K562 (cell line): ENCODE measurements at regions not wholly inside any gene's neighbourhood (a gene's known extent, or its start where the extent isn't known, plus 50 kb on each side); places are given as distances from the start of the nearest gene placed in this dataset.

Experiments used
- ATAC-seq: fragments of 200-7000 bp; cut with Tn5 transposase; 3 replicates; pipeline ENCODE4 v1.9.1; 2020; ENCODE audit warnings: moderate library complexity
- BruUV-seq: library from RNA; stranded (reverse); fragments of 400-500 nt; replicated peaks from 2 replicates; lab custom pipeline; 2021; lab: Mats Ljungman, UMichigan
- CTCF ChIA-PET: fragments of 300-600 bp; formaldehyde crosslinking; extraction: SDS; loops from one replicate; lab custom pipeline; 2021; ENCODE audit warnings: low intra/inter-chr PET ratio; lab: Yijun Ruan, JAX
- POLR2A ChIA-PET: fragments of 300-600, 350-650 bp; sonication (Branson Sonifier 250); formaldehyde crosslinking; extraction: SDS; loops from one replicate; lab custom pipeline; 2021; ENCODE audit warnings: antibody characterized with exemption, inconsistent platforms; lab: Yijun Ruan, JAX
- DNase-seq, 4 experiments: peaks; one replicate each; pipeline versions ENCODE4 v3.0.0 to v3.0.0-alpha.2; 2011 to 2018; ENCODE audit warnings: low spot score in 3 of 4, mixed read lengths in 3 of 4; ENCODE audit errors: extremely low read depth in 1 of 4
- FAIRE-seq: peaks from 2 replicates; lab custom pipeline; 2011; peaks lifted over from hg19 to GRCh38; lab: Jason Lieb, UNC
- H2AFZ ChIP-seq: 2 replicates; pipeline ENCODE4 v1.6.0; 2011; ENCODE audit warnings: low read depth, low read length, control low read depth, inconsistent platforms
- H3K27ac ChIP-seq: fragments of 200-600 bp; 3 replicates; pipeline ENCODE4 v1.8.0; 2011; ENCODE audit warnings: low read depth, mild to moderate bottlenecking, control low read depth, inconsistent platforms, low read length, moderate library complexity, mixed read lengths; ENCODE audit errors: extremely low read depth
- H3K27me3 ChIP-seq, 2 experiments: fragments of 300-600 bp in 1 of 2; 2 replicates in 1 of 2; 3 replicates in 1 of 2; pipeline versions ENCODE4 v1.6.0 to v1.8.0; 2011; ENCODE audit warnings: inconsistent platforms in 2 of 2, low read length in 2 of 2, mild to moderate bottlenecking in 1 of 2, mixed read lengths in 1 of 2, moderate library complexity in 1 of 2; ENCODE audit not compliant: control insufficient read depth in 2 of 2, insufficient read depth in 2 of 2
- H3K36me3 ChIP-seq: fragments of 300-600 bp; 3 replicates; pipeline ENCODE4 v1.8.0; 2011; ENCODE audit warnings: mild to moderate bottlenecking, low read length, inconsistent platforms; ENCODE audit not compliant: control insufficient read depth, insufficient read depth
- H3K4me1 ChIP-seq, 2 experiments: fragments of 200-600 bp in 1 of 2; replicated peaks in 1 of 2; 2 replicates in 1 of 2; 3 replicates in 1 of 2; pipeline versions ENCODE4 v1.5.1 to v1.8.0; 2011; ENCODE audit warnings: inconsistent platforms in 2 of 2, low read length in 2 of 2, mild to moderate bottlenecking in 1 of 2, mixed read lengths in 1 of 2, moderate library complexity in 1 of 2; ENCODE audit not compliant: control insufficient read depth in 2 of 2, insufficient read depth in 2 of 2
- H3K4me2 ChIP-seq: 2 replicates; pipeline ENCODE4 v1.6.1; 2011; ENCODE audit warnings: low read length, control low read depth, inconsistent platforms, mixed read lengths; ENCODE audit not compliant: insufficient read depth
- H3K4me3 ChIP-seq: fragments of 200-600 bp; sonication (generic), shearing (Covaris generic); 2 replicates; pipeline ENCODE4 v1.5.1; 2016; ENCODE audit warnings: control low read depth, inconsistent platforms
- H3K79me2 ChIP-seq: fragments of 200-600 bp; 3 replicates; pipeline ENCODE4 v1.8.0; 2011; ENCODE audit warnings: low read length, inconsistent platforms; ENCODE audit not compliant: control insufficient read depth, insufficient read depth
- H3K9ac ChIP-seq, 2 experiments: 2 replicates each; pipeline versions ENCODE4 v1.6.0 to v1.6.1; 2011; ENCODE audit warnings: low read depth in 2 of 2, low read length in 2 of 2, control low read depth in 1 of 2, inconsistent platforms in 1 of 2, mild to moderate bottlenecking in 1 of 2, mixed read lengths in 1 of 2; ENCODE audit not compliant: insufficient read depth in 1 of 2
- H3K9me1 ChIP-seq: one replicate; pipeline ENCODE4 v1.6.0; 2011; ENCODE audit warnings: inconsistent platforms, mild to moderate bottlenecking, low read length, moderate library complexity; ENCODE audit not compliant: control insufficient read depth, insufficient read depth
- H3K9me3 ChIP-seq: replicated peaks from 2 replicates; pipeline ENCODE4 v1.5.1; 2011; ENCODE audit warnings: low read depth, low read length, inconsistent platforms; ENCODE audit not compliant: control insufficient read depth, insufficient read depth
- H4K20me1 ChIP-seq: replicated peaks from 2 replicates; pipeline ENCODE4 v1.6.1; 2011; ENCODE audit warnings: low read length, inconsistent platforms, mixed read lengths; ENCODE audit not compliant: control insufficient read depth, insufficient read depth
- POLR2B ChIP-seq: fragments of 450-650 bp; IDR thresholded peaks from 2 replicates; pipeline ENCODE4 v1.6.1; 2018; ENCODE audit warnings: low read depth; ENCODE audit not compliant: partially characterized antibody
- RB1 ChIP-seq: fragments of 450-650 bp; IDR thresholded peaks from 2 replicates; pipeline ENCODE4 v1.6.1; 2017; ENCODE audit warnings: low read depth, mild to moderate bottlenecking
- ZNF384 ChIP-seq: IDR thresholded peaks from 2 replicates; pipeline ENCODE4 v1.6.1; 2012; ENCODE audit warnings: low read depth, low read length, improper control_type of control experiment
- ZNF57 ChIP-seq: fragments of 450-650 bp; formaldehyde crosslinking; IDR thresholded peaks from 2 replicates; pipeline ENCODE4 v1.4.0; 2020; ENCODE audit warnings: mild to moderate bottlenecking, moderate library complexity
- WGBS: fragments of 100-300 bp; shearing (Covaris generic); methylation state at CpG from one replicate; pipeline ENCODE4 v1.1.6; 2016; ENCODE audit warnings: low coverage, mixed read lengths; ENCODE audit not compliant: insufficient coverage; ENCODE audit errors: missing lambda C conversion rate; 5-methylcytosine and 5-hydroxymethylcytosine counted together
- in situ Hi-C: fragments of 300-500 bp; cut with MboI; formaldehyde crosslinking; loops from 4 replicates; pipeline ENCODE4 v1.15.0; 2018; ENCODE audit warnings: inconsistent platforms, mixed read lengths
- intact Hi-C: fragments of 100-400 bp; cut with micrococcal nuclease; formaldehyde crosslinking; loops from 2 replicates; pipeline ENCODE4 v1.14.2; 2022
- TF ChIP-seq, protein P1 (sequence below), 2 experiments: fragments of 250-450 bp in 1 of 2; fragments of 450-650 bp in 1 of 2; sonication (Bioruptor Pico) in 1 of 2; IDR thresholded peaks; 2 replicates each; pipeline versions ENCODE4 v1.6.1 to v1.8.0; 2016 to 2021; ENCODE audit warnings: mild to moderate bottlenecking in 2 of 2, moderate library complexity in 2 of 2, missing compliant biosample characterization in 1 of 2, missing genetic modification characterization in 1 of 2
- TF ChIP-seq, protein P2 (sequence below): fragments of 450-650 bp; conservative IDR thresholded peaks from 2 replicates; pipeline ENCODE4 v1.6.1; 2016; ENCODE audit warnings: missing genetic modification characterization, low read depth, mild to moderate bottlenecking, missing compliant biosample characterization, moderate library complexity
- TF ChIP-seq, protein P3 (sequence below): sonication (generic); formaldehyde crosslinking; IDR thresholded peaks from 2 replicates; pipeline ENCODE4 v1.8.0; 2022; ENCODE audit warnings: mild to moderate bottlenecking, missing genetic modification reagents
- TF ChIP-seq, protein P4 (sequence below): fragments of 450-650 bp; IDR thresholded peaks from 2 replicates; pipeline ENCODE4 v1.6.1; 2016; ENCODE audit warnings: low read depth
- TF ChIP-seq, protein P5 (sequence below): IDR thresholded peaks from 3 replicates; pipeline ENCODE4 v1.6.1; 2011; ENCODE audit warnings: borderline replicate concordance, mild to moderate bottlenecking; ENCODE audit not compliant: insufficient read length, insufficient read depth

DNA sequence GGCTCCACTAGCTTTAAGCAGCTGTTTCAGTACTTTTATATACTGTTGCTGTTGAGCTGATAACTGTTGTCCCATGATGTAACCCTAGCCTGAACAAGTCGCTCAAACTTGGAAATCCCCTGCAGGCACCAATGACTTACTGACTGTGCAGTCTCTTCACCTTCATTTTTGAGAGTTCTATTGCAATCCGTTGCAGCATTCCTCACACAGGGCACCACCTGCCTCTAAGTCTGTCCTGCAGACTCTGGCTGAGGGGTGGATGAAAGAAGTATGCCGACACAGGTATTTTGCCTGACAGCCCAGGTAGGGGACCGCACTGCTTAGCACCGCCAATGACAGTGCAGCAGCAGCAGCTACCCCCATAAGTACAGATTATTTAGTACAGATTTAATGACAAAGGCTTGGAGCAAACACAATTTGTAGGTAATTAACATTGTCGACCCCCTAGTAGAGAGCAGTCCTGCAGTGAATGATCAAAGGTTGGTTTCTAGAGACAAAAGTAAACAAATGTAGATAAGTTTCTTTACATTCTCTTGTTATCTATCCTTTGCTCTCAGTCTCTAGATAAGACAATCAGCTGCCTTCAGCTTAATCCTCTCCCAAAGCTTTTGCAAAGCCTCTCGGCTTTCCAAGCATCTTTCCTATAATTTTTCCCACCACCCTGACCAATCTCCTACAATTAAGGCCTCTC lies 205.0 kb downstream of the PABPC4L start:
- DNase-seq (no peak), FAIRE-seq (no peak), ATAC-seq (no peak)
- WGBS, result 1% methylated on average over 7 of the region's 7 CpGs
- ChIA-PET CTCF (no interaction called here), POLR2A (no interaction called here)
- Histone ChIP-seq H2AFZ (no peak overlapping the region), H3K9ac (no peak overlapping the region), H3K9me1 (no peaks in the 10 kb centered on the region), H3K36me3 (no peaks in the 10 kb centered on the region), H3K4me3 (no peak overlapping the region), H3K4me2 (no peak overlapping the region), H3K9me3 (no peaks in the 10 kb centered on the region; the same call in 1 of the 2 replicates), H3K4me1 (no peaks in the 10 kb centered on the region), H3K79me2 (no peaks in the 10 kb centered on the region), H3K27me3 (no peaks in the 10 kb centered on the region), H4K20me1 (no peaks in the 10 kb centered on the region), H3K27ac (no peak overlapping the region)
- intact Hi-C loops (no loop called here), in situ Hi-C loops (no loop called here)
- no TSS peak for BruUV-seq
- TF ChIP-seq, protein P1, sequence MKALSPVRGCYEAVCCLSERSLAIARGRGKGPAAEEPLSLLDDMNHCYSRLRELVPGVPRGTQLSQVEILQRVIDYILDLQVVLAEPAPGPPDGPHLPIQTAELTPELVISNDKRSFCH (CRISPR knock-in tag; IDR thresholded peaks at IDR 0.05), result no peak
- TF ChIP-seq, protein P1 (tag; IDR thresholded peaks at IDR 0.05), result no peak
- TF ChIP-seq, protein P2, sequence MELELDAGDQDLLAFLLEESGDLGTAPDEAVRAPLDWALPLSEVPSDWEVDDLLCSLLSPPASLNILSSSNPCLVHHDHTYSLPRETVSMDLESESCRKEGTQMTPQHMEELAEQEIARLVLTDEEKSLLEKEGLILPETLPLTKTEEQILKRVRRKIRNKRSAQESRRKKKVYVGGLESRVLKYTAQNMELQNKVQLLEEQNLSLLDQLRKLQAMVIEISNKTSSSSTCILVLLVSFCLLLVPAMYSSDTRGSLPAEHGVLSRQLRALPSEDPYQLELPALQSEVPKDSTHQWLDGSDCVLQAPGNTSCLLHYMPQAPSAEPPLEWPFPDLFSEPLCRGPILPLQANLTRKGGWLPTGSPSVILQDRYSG, result no peak
- TF ChIP-seq RB1, result no peak
- TF ChIP-seq, protein P3, sequence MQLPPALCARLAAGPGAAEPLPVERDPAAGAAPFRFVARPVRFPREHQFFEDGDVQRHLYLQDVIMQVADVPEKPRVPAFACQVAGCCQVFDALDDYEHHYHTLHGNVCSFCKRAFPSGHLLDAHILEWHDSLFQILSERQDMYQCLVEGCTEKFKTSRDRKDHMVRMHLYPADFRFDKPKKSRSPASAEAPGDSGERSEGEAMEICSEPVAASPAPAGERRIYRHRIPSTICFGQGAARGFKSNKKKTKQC (CRISPR knock-in tag), result no peak
- TF ChIP-seq, protein P4, sequence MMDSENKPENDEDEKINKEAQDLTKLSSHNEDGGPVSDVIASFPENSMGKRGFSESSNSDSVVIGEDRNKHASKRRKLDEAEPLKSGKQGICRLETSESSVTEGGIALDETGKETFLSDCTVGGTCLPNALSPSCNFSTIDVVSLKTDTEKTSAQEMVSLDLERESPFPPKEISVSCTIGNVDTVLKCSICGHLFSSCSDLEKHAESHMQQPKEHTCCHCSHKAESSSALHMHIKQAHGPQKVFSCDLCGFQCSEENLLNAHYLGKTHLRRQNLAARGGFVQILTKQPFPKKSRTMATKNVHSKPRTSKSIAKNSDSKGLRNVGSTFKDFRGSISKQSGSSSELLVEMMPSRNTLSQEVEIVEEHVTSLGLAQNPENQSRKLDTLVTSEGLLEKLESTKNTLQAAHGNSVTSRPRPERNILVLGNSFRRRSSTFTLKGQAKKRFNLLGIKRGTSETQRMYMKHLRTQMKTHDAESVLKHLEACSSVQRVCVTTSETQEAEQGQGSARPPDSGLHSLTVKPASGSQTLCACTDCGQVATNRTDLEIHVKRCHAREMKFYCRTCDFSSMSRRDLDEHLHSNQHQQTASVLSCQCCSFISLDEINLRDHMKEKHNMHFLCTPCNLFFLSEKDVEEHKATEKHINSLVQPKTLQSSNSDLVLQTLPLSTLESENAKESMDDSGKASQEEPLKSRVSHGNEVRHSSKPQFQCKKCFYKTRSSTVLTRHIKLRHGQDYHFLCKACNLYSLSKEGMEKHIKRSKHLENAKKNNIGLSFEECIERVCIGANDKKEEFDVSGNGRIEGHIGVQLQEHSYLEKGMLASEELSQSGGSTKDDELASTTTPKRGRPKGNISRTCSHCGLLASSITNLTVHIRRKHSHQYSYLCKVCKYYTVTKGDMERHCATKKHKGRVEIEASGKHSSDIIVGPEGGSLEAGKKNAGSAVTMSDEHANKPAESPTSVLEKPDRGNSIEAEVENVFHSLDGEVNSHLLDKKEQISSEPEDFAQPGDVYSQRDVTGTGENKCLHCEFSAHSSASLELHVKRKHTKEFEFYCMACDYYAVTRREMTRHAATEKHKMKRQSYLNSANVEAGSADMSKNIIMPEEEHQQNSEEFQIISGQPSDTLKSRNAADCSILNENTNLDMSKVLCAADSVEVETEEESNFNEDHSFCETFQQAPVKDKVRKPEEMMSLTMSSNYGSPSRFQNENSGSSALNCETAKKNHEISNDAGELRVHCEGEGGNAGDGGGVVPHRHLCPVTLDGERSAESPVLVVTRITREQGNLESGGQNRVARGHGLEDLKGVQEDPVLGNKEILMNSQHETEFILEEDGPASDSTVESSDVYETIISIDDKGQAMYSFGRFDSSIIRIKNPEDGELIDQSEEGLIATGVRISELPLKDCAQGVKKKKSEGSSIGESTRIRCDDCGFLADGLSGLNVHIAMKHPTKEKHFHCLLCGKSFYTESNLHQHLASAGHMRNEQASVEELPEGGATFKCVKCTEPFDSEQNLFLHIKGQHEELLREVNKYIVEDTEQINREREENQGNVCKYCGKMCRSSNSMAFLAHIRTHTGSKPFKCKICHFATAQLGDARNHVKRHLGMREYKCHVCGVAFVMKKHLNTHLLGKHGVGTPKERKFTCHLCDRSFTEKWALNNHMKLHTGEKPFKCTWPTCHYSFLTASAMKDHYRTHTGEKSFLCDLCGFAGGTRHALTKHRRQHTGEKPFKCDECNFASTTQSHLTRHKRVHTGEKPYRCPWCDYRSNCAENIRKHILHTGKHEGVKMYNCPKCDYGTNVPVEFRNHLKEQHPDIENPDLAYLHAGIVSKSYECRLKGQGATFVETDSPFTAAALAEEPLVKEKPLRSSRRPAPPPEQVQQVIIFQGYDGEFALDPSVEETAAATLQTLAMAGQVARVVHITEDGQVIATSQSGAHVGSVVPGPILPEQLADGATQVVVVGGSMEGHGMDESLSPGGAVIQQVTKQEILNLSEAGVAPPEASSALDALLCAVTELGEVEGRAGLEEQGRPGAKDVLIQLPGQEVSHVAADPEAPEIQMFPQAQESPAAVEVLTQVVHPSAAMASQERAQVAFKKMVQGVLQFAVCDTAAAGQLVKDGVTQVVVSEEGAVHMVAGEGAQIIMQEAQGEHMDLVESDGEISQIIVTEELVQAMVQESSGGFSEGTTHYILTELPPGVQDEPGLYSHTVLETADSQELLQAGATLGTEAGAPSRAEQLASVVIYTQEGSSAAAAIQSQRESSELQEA, result no peak
- no peak for TF ChIP-seq ZNF57
- TF ChIP-seq ZNF384, result no peak
- TF ChIP-seq POLR2B, result no peak
- TF ChIP-seq, protein P5, sequence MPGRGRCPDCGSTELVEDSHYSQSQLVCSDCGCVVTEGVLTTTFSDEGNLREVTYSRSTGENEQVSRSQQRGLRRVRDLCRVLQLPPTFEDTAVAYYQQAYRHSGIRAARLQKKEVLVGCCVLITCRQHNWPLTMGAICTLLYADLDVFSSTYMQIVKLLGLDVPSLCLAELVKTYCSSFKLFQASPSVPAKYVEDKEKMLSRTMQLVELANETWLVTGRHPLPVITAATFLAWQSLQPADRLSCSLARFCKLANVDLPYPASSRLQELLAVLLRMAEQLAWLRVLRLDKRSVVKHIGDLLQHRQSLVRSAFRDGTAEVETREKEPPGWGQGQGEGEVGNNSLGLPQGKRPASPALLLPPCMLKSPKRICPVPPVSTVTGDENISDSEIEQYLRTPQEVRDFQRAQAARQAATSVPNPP, result no peak
